Mesenteric fat pad (tissue), 1 donor: ENCODE measurements at regions not wholly inside any gene's neighbourhood (a gene's known extent, or its start where the extent isn't known, plus 50 kb on each side); places are given as distances from the start of the nearest gene placed in this dataset.

ENCODE experiments used
- DNase-seq: peaks from one replicate; pipeline ENCODE4 v3.0.0-alpha.2; 2020; ENCODE audit warnings: low spot score
- donor health status: DM: yes; HTN: yes; CAD: no.

- DNase-seq: peak; percentile 12
Measured at GRCh38 chr9:86168256-86168655, 68.9 kb upstream of the GOLM1 start.

- no peak for DNase-seq
Measured at GRCh38 chr9:86166546-86166945, 67.2 kb upstream of the GOLM1 start.

- peak; percentile 20 for DNase-seq
Measured at GRCh38 chr9:86163503-86163902, 64.1 kb upstream of the GOLM1 start.
